Stimulated activated CD8-positive, alpha-beta memory T cell treated with anti-CD3 and anti-CD28 coated beads, Interleukin-7, amount 100 ng/mL, for 48 hours (primary cell): ENCODE measurements at regions not wholly inside any gene's neighbourhood (a gene's known extent, or its start where the extent isn't known, plus 50 kb on each side); places are given as distances from the start of the nearest gene placed in this dataset.
"Not testable (repeated sequence)": the region's sequence is repeated elsewhere in the genome, so short reads cannot be mapped to it uniquely, and the experiment has no call there.

ENCODE experiments used
- DNase-seq, 2 donors: peaks; one replicate each; pipeline ENCODE4 v3.0.0-alpha.2; 2020; ENCODE audit warnings: low read depth in 1 of 2; ENCODE audit errors: extremely low read depth in 1 of 2

GRCh38 chr14:53620890-53621289, 335.7 kb downstream of the BMP4 start:
- no peak for DNase-seq

GRCh38 chr14:53620317-53620716, 336.3 kb downstream of the BMP4 start:
- DNase-seq = no peak

- DNase-seq = no peak
Observed at GRCh38 chr14:53619691-53620231, 336.9 kb downstream of the BMP4 start.

- DNase-seq = not testable (repeated sequence)
Observed at GRCh38 chr14:53616536-53616935, 340.1 kb downstream of the BMP4 start.

- no peak for DNase-seq
Observed at GRCh38 chr14:53615252-53615651, 341.4 kb downstream of the BMP4 start.

GRCh38 chr14:53613404-53614253, 343.0 kb downstream of the BMP4 start:
- no peak for DNase-seq

GRCh38 chr14:53610947-53611346, 345.7 kb downstream of the BMP4 start:
- no peak for DNase-seq

GRCh38 chr14:53609009-53609408, 347.6 kb downstream of the BMP4 start:
- DNase-seq = no peak

- DNase-seq = no peak
Observed at GRCh38 chr14:53608369-53608768, 348.3 kb downstream of the BMP4 start.

GRCh38 chr14:53606203-53606602, 350.4 kb downstream of the BMP4 start:
- DNase-seq = no peak

- DNase-seq = no peak
Observed at GRCh38 chr14:53605562-53605961, 351.1 kb downstream of the BMP4 start.

GRCh38 chr14:53603994-53604393, 352.6 kb downstream of the BMP4 start:
- no peak for DNase-seq

- DNase-seq = no peak
Observed at GRCh38 chr14:53601409-53601808, 355.2 kb downstream of the BMP4 start.

- no peak for DNase-seq
Observed at GRCh38 chr14:53599221-53599945, 357.2 kb downstream of the BMP4 start.

GRCh38 chr14:53596853-53597525, 359.6 kb downstream of the BMP4 start:
- DNase-seq = no peak

- no peak for DNase-seq
Observed at GRCh38 chr14:53591816-53592215, 364.8 kb downstream of the BMP4 start.

- no peak for DNase-seq
Observed at GRCh38 chr14:53581504-53581903, 375.1 kb downstream of the BMP4 start.

- no peak for DNase-seq
Observed at GRCh38 chr14:53571641-53572328, 384.8 kb downstream of the BMP4 start.

GRCh38 chr14:53570411-53571387, 385.9 kb downstream of the BMP4 start:
- no peak for DNase-seq

- DNase-seq = no peak
Observed at GRCh38 chr14:53569446-53569845, 387.2 kb downstream of the BMP4 start.
